KMS-11 (cell line): ENCODE measurements at regions not wholly inside any gene's neighbourhood (a gene's known extent, or its start where the extent isn't known, plus 50 kb on each side); places are given as distances from the start of the nearest gene placed in this dataset.
"Not testable (repeated sequence)": the region's sequence is repeated elsewhere in the genome, so short reads cannot be mapped to it uniquely, and the experiment has no call there.

Experiments used
- H2AFZ ChIP-seq: fragments of 200-600 bp; sonication (generic); 2 replicates; pipeline ENCODE4 v1.6.1; 2016; ENCODE audit warnings: antibody characterized with exemption, mixed run types, low read depth
- H3K27ac ChIP-seq: fragments of 200-600 bp; sonication (generic); 2 replicates; pipeline ENCODE4 v1.6.1; 2016; ENCODE audit warnings: mild to moderate bottlenecking, mixed run types
- H3K27me3 ChIP-seq: fragments of 200-600 bp; sonication (generic); 2 replicates; pipeline ENCODE4 v1.6.1; 2017; ENCODE audit warnings: mild to moderate bottlenecking, low read depth, mixed run types, moderate library complexity; ENCODE audit not compliant: insufficient read depth
- H3K36me3 ChIP-seq: fragments of 200-600 bp; sonication (generic); 2 replicates; pipeline ENCODE4 v1.6.1; 2017; ENCODE audit warnings: mild to moderate bottlenecking, mixed run types; ENCODE audit not compliant: insufficient read depth
- H3K4me1 ChIP-seq: fragments of 200-600 bp; sonication (generic); 2 replicates; pipeline ENCODE4 v1.6.1; 2016; ENCODE audit warnings: mild to moderate bottlenecking, low read depth, mixed run types; ENCODE audit not compliant: poor library complexity, severe bottlenecking
- H3K4me2 ChIP-seq: fragments of 200-600 bp; sonication (generic); 2 replicates; pipeline ENCODE4 v1.7.0; 2016; ENCODE audit warnings: mild to moderate bottlenecking, mixed run types
- H3K4me3 ChIP-seq: fragments of 200-600 bp; sonication (generic); IDR thresholded peaks from 2 replicates; pipeline ENCODE4 v1.6.1; 2017; ENCODE audit warnings: low read depth, low read length, mixed read lengths; ENCODE audit not compliant: insufficient read depth
- H3K79me2 ChIP-seq: fragments of 200-600 bp; sonication (generic); 2 replicates; pipeline ENCODE4 v1.6.1; 2016; ENCODE audit warnings: low read depth, mixed run types; ENCODE audit not compliant: insufficient read depth
- H3K9ac ChIP-seq: fragments of 200-600 bp; sonication (generic); 2 replicates; pipeline ENCODE4 v1.6.1; 2016; ENCODE audit warnings: mild to moderate bottlenecking, mixed run types
- H4K20me1 ChIP-seq: fragments of 200-600 bp; sonication (generic); 2 replicates; pipeline ENCODE4 v1.6.1; 2016; ENCODE audit warnings: mild to moderate bottlenecking, mixed run types; ENCODE audit not compliant: insufficient read depth
- CTCF ChIP-seq: fragments of 200-600 bp; sonication (generic); conservative IDR thresholded peaks from 2 replicates; pipeline ENCODE4 v1.6.1; 2017; ENCODE audit warnings: low read depth, mild to moderate bottlenecking, antibody characterized with exemption, low read length, moderate library complexity, mixed read lengths

- Histone ChIP-seq H3K9ac (no peak overlapping the region), H3K36me3 (no peaks in the 10 kb centered on the region), H3K27ac (no peak overlapping the region), H3K4me1 (no peaks in the 10 kb centered on the region), H3K4me3 (no peak overlapping the region), H3K79me2 (no peaks in the 10 kb centered on the region), H2AFZ (no peak overlapping the region), H4K20me1 (no peaks in the 10 kb centered on the region), H3K27me3 (no peaks in the 10 kb centered on the region), H3K4me2 (no peak overlapping the region)
- TF ChIP-seq CTCF, result no peak
These were observed 551.6 kb upstream of the C9orf72 start for GRCh38 chr9:28124917-28125316.

- Histone ChIP-seq H4K20me1 (no peaks in the 10 kb centered on the region), H3K4me1 (no peaks in the 10 kb centered on the region), H3K9ac (no peak overlapping the region), H2AFZ (no peak overlapping the region), H3K36me3 (no peaks in the 10 kb centered on the region), H3K4me2 (no peak overlapping the region), H3K4me3 (no peak overlapping the region), H3K79me2 (no peaks in the 10 kb centered on the region), H3K27ac (no peak overlapping the region), H3K27me3 (no peaks in the 10 kb centered on the region)
- TF ChIP-seq CTCF, result no peak
These were observed 553.8 kb upstream of the C9orf72 start for GRCh38 chr9:28127101-28127500.

GRCh38 chr9:28134446-28134976, 561.2 kb upstream of the C9orf72 start:
- TF ChIP-seq CTCF, result no peak
- Histone ChIP-seq H4K20me1 (no peaks in the 10 kb centered on the region), H3K79me2 (no peaks in the 10 kb centered on the region), H3K4me3 (no peak overlapping the region), H3K36me3 (no peaks in the 10 kb centered on the region), H3K9ac (no peak overlapping the region), H2AFZ (no peak overlapping the region), H3K4me2 (no peak overlapping the region), H3K27ac (no peak overlapping the region), H3K27me3 (no peaks in the 10 kb centered on the region), H3K4me1 (no peaks in the 10 kb centered on the region)

- Histone ChIP-seq H4K20me1 (no peaks in the 10 kb centered on the region), H3K27ac (no peak overlapping the region), H3K9ac (no peak overlapping the region), H3K4me3 (no peak overlapping the region), H3K4me2 (no peak overlapping the region), H3K4me1 (no peaks in the 10 kb centered on the region), H2AFZ (no peak overlapping the region), H3K27me3 (no peaks in the 10 kb centered on the region), H3K79me2 (no peaks in the 10 kb centered on the region), H3K36me3 (no peaks in the 10 kb centered on the region)
- TF ChIP-seq CTCF, result no peak
These were observed 562.3 kb upstream of the C9orf72 start for GRCh38 chr9:28135549-28135948.

- Histone ChIP-seq H3K79me2 (no peaks in the 10 kb centered on the region), H3K36me3 (no peaks in the 10 kb centered on the region), H2AFZ (no peak overlapping the region), H3K4me2 (no peak overlapping the region), H3K27me3 (no peaks in the 10 kb centered on the region), H3K9ac (no peak overlapping the region), H3K27ac (no peak overlapping the region), H3K4me1 (no peaks in the 10 kb centered on the region), H4K20me1 (no peaks in the 10 kb centered on the region), H3K4me3 (no peak overlapping the region)
- TF ChIP-seq CTCF, result no peak
These were observed 562.8 kb upstream of the C9orf72 start for GRCh38 chr9:28136113-28136512.

- not testable (repeated sequence) for H3K9ac ChIP-seq, H3K79me2 ChIP-seq, H3K4me1 ChIP-seq, H3K4me3 ChIP-seq, H4K20me1 ChIP-seq, H3K27ac ChIP-seq, H3K4me2 ChIP-seq, H3K36me3 ChIP-seq, H2AFZ ChIP-seq, H3K27me3 ChIP-seq
These were observed 574.1 kb upstream of the C9orf72 start for GRCh38 chr9:28147430-28147829.
